ENCODE measurements at regions not wholly inside any gene's neighbourhood (a gene's known extent, or its start where the extent isn't known, plus 50 kb on each side); places are given as distances from the start of the nearest gene placed in this dataset.
"Not testable (repeated sequence)": the region's sequence is repeated elsewhere in the genome, so short reads cannot be mapped to it uniquely, and the experiment has no call there.

DNA sequence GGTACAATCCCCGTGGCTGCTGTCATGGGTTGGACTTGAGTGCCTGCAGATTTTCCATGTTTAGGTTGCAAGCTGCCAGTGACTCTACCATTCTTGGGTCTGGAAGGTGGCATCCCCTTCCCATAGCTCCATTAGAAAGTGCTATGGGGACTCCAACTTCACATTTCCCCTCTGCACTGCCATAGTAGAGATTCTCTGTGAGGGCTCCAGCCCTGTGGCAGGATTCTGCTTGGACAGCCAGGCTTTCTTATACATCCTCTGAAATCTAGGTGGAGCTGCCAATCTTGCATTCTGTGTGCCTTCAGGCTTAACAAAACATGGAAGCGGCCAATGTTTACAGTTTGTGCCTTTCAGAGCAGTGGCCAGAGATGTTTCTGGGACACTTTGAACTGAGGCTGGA lies 636.2 kb downstream of the SLITRK6 start:
- H3K4me1 ChIP-seq (ENCODE audit: control insufficient read depth in 1 of 2, insufficient read depth in 2 of 2, low read length in 2 of 2) = no peaks in the 10 kb centered on the region
- no peak overlapping the region for H3K4me3 ChIP-seq (ENCODE audit: low read depth in 1 of 2, low read length in 2 of 2)
- H3K9ac ChIP-seq (ENCODE audit: low read depth in 1 of 2, low read length in 2 of 2) = no peak overlapping the region
- no peak overlapping the region for H3K27ac ChIP-seq (ENCODE audit: low read depth, low read length)
- H3K9me3 ChIP-seq (ENCODE audit: control insufficient read depth in 1 of 2, low read length in 2 of 2) = peaks cover 2 to 17% of the 10 kb centered on the region in 2 donors
- H3K27me3 ChIP-seq (ENCODE audit: control insufficient read depth in 1 of 2, insufficient read depth in 2 of 2, low read length in 2 of 2) = no peaks in the 10 kb centered on the region
- no peaks in the 10 kb centered on the region for H3K36me3 ChIP-seq (ENCODE audit: control insufficient read depth in 1 of 2, insufficient read depth in 2 of 2, low read length in 2 of 2)

DNA sequence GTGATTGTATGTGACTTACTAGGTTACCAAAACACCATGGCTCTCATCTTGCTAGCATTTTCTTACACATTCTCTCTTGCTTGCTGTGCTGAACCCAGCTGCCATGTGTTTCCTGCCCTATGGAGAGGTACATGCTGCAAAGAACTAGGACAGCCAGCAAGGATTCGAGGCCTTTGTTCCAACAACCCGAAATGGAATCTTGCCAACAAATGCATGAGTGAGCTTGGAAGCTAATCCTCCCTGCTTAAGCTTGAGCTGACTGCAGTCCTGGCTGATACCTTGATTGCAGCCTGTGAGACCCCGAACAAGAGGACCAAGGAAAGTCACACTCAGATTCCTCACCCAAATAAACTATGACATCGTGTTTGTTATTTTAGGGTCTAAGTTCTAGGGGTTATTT lies 651.2 kb downstream of the SLITRK6 start:
- H3K27ac ChIP-seq (ENCODE audit: low read depth, low read length) = no peak overlapping the region

DNA sequence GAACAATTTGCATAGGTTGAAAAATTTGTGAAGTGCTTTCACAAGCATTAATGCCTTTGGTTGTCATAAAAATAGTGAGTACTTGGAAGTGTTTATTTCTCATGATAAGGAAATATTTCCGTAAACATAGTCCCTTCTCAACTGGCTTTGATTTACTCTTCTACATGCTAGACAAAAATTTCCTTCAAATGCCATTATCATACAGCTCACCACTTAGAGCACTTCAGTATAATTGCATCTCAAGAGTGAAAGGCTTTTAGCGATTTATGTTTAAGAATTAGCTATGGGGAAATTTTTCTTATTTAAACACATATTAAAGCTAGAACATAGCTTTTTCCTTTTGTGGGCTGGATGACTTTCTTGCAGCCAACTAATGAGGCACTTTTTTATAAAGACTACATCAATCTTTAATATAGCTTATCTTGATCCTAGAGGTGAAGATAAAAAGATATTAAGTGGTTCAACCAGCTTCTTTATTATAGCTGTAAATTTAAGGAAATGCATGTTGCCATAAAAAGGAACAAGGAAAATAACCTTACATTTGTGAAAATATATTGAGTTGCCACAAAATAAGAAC lies 656.8 kb downstream of the SLITRK6 start:
- Histone ChIP-seq H3K4me1 (ENCODE audit: control insufficient read depth in 1 of 2, insufficient read depth in 2 of 2, low read length in 2 of 2) (no peaks in the 10 kb centered on the region), H3K4me3 (ENCODE audit: low read depth in 1 of 2, low read length in 2 of 2) (no peak overlapping the region), H3K9me3 (ENCODE audit: control insufficient read depth in 1 of 2, low read length in 2 of 2) (peaks cover 0 to 14% of the 10 kb centered on the region in 2 donors), H3K9ac (ENCODE audit: low read depth in 1 of 2, low read length in 2 of 2) (no peak overlapping the region), H3K36me3 (ENCODE audit: control insufficient read depth in 1 of 2, insufficient read depth in 2 of 2, low read length in 2 of 2) (no peaks in the 10 kb centered on the region), H3K27me3 (ENCODE audit: control insufficient read depth in 1 of 2, insufficient read depth in 2 of 2, low read length in 2 of 2) (no peaks in the 10 kb centered on the region), H3K27ac (ENCODE audit: low read depth, low read length) (no peak overlapping the region)

More for the DNA sequence above, 651.2 kb downstream of the SLITRK6 start:
- Histone ChIP-seq H3K36me3 (ENCODE audit: control insufficient read depth in 1 of 2, insufficient read depth in 2 of 2, low read length in 2 of 2) (no peaks in the 10 kb centered on the region), H3K9me3 (ENCODE audit: control insufficient read depth in 1 of 2, low read length in 2 of 2) (peaks cover 0 to 5% of the 10 kb centered on the region in 2 donors), H3K4me3 (ENCODE audit: low read depth in 1 of 2, low read length in 2 of 2) (no peak overlapping the region), H3K27me3 (ENCODE audit: control insufficient read depth in 1 of 2, insufficient read depth in 2 of 2, low read length in 2 of 2) (no peaks in the 10 kb centered on the region), H3K4me1 (ENCODE audit: control insufficient read depth in 1 of 2, insufficient read depth in 2 of 2, low read length in 2 of 2) (no peaks in the 10 kb centered on the region), H3K9ac (ENCODE audit: low read depth in 1 of 2, low read length in 2 of 2) (no peak overlapping the region)

DNA sequence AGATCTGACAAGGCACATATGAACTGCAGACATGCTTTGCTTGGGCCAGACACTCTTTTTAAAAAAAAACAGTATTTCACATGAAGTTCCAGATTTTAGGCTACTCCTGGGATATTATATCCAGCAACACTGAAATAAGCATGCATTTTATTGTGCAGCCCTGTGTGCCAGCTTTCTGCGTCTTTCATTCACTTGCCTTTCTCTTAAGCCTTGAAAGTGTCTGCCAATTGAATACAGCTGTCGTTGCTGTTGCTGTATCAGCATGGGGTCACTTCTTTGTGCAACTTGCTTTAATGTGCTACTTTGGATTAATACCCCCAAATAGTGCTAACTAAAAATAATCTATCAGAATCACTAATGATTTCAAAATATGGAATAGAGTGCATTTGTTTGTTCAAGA lies 657.8 kb downstream of the SLITRK6 start:
- Histone ChIP-seq H3K9ac (ENCODE audit: low read depth in 1 of 2, low read length in 2 of 2) (no peak overlapping the region), H3K27ac (ENCODE audit: low read depth, low read length) (no peak overlapping the region), H3K4me1 (ENCODE audit: control insufficient read depth in 1 of 2, insufficient read depth in 2 of 2, low read length in 2 of 2) (no peaks in the 10 kb centered on the region), H3K27me3 (ENCODE audit: control insufficient read depth in 1 of 2, insufficient read depth in 2 of 2, low read length in 2 of 2) (no peaks in the 10 kb centered on the region), H3K36me3 (ENCODE audit: control insufficient read depth in 1 of 2, insufficient read depth in 2 of 2, low read length in 2 of 2) (no peaks in the 10 kb centered on the region), H3K9me3 (ENCODE audit: control insufficient read depth in 1 of 2, low read length in 2 of 2) (peaks cover 0 to 14% of the 10 kb centered on the region in 2 donors), H3K4me3 (ENCODE audit: low read depth in 1 of 2, low read length in 2 of 2) (no peak overlapping the region)

DNA sequence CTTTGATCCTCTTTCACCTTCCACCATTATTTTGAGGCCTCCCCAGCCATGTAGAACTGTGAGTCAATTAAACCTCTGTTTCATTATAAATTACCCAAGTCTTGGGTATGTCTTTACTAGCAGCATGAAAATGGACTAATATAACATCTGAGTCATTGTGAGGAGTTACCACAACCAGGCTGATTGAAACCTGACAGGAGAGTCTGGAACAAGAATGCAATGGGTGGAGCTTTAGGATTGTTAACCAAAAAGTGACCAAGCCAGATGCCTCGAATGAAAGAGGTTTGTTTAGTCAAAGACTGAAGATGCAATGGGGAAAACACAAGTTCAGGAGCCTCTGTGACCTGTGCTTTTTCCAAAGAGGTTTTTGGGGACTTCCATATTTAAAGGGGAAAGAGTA lies 659.0 kb downstream of the SLITRK6 start:
- Histone ChIP-seq H3K9me3 (ENCODE audit: control insufficient read depth in 1 of 2, low read length in 2 of 2) (peaks cover 0 to 14% of the 10 kb centered on the region in 2 donors), H3K4me1 (ENCODE audit: control insufficient read depth in 1 of 2, insufficient read depth in 2 of 2, low read length in 2 of 2) (no peaks in the 10 kb centered on the region)

DNA sequence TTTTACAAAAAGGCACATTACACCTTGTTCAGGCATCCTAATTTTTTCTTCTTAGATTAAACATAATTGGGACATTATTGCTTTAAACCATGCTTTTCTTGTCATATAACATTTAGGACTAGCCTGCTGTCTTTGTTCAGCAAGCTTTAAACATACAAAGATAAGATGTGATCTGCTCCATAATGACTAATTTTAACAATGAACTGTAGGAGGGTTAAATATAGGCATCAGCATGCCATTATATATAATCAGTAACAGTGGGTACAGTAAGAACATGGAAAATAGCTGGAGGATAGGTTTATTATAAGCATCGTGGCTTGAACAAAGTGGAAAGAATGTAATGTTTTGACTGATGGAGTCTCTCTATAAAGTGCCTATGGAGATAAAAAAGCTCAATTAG lies 661.7 kb downstream of the SLITRK6 start:
- Histone ChIP-seq H3K9ac (ENCODE audit: low read depth in 1 of 2, low read length in 2 of 2) (no peak overlapping the region), H3K27ac (ENCODE audit: low read depth, low read length) (no peak overlapping the region), H3K9me3 (ENCODE audit: control insufficient read depth in 1 of 2, low read length in 2 of 2) (peaks cover 3 to 14% of the 10 kb centered on the region in 2 donors), H3K36me3 (ENCODE audit: control insufficient read depth in 1 of 2, insufficient read depth in 2 of 2, low read length in 2 of 2) (no peaks in the 10 kb centered on the region), H3K27me3 (ENCODE audit: control insufficient read depth in 1 of 2, insufficient read depth in 2 of 2, low read length in 2 of 2) (no peaks in the 10 kb centered on the region), H3K4me3 (ENCODE audit: low read depth in 1 of 2, low read length in 2 of 2) (no peak overlapping the region), H3K4me1 (ENCODE audit: control insufficient read depth in 1 of 2, insufficient read depth in 2 of 2, low read length in 2 of 2) (no peaks in the 10 kb centered on the region)

More for the DNA sequence above, 659.0 kb downstream of the SLITRK6 start:
- no peaks in the 10 kb centered on the region for H3K36me3 ChIP-seq (ENCODE audit: control insufficient read depth in 1 of 2, insufficient read depth in 2 of 2, low read length in 2 of 2)
- no peak overlapping the region for H3K27ac ChIP-seq (ENCODE audit: low read depth, low read length)
- no peaks in the 10 kb centered on the region for H3K27me3 ChIP-seq (ENCODE audit: control insufficient read depth in 1 of 2, insufficient read depth in 2 of 2, low read length in 2 of 2)
- H3K9ac ChIP-seq (ENCODE audit: low read depth in 1 of 2, low read length in 2 of 2) = no peak overlapping the region
- no peak overlapping the region for H3K4me3 ChIP-seq (ENCODE audit: low read depth in 1 of 2, low read length in 2 of 2)

DNA sequence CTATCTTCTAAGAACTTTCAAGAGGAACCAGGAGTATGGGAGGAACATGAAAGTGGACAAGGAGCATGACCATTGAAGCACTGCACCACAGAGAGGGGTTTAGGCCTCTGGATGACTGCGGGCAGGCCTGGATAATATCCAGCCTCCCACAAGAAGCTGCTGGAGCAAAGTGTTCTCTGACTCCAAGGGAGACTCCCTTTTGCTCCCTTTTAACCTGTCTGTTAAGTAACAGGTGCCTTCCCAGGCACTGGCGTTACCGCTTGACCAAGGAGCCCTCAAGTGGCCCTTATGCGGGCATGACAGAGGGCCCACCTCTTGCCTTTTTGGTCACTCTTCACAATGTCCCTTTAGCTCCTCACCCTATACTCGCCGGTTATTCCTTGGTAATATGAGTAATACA lies 666.2 kb downstream of the SLITRK6 start:
- H3K36me3 ChIP-seq (ENCODE audit: control insufficient read depth in 1 of 2, insufficient read depth in 2 of 2, low read length in 2 of 2) = no peaks in the 10 kb centered on the region
- no peak overlapping the region for H3K4me3 ChIP-seq (ENCODE audit: low read depth in 1 of 2, low read length in 2 of 2)
- no peaks in the 10 kb centered on the region for H3K27me3 ChIP-seq (ENCODE audit: control insufficient read depth in 1 of 2, insufficient read depth in 2 of 2, low read length in 2 of 2)
- no peak overlapping the region for H3K9ac ChIP-seq (ENCODE audit: low read depth in 1 of 2, low read length in 2 of 2)
- no peak overlapping the region for H3K27ac ChIP-seq (ENCODE audit: low read depth, low read length)
- H3K4me1 ChIP-seq (ENCODE audit: control insufficient read depth in 1 of 2, insufficient read depth in 2 of 2, low read length in 2 of 2) = no peaks in the 10 kb centered on the region
- H3K9me3 ChIP-seq (ENCODE audit: control insufficient read depth in 1 of 2, low read length in 2 of 2) = peaks cover 2 to 8% of the 10 kb centered on the region in 2 donors

DNA sequence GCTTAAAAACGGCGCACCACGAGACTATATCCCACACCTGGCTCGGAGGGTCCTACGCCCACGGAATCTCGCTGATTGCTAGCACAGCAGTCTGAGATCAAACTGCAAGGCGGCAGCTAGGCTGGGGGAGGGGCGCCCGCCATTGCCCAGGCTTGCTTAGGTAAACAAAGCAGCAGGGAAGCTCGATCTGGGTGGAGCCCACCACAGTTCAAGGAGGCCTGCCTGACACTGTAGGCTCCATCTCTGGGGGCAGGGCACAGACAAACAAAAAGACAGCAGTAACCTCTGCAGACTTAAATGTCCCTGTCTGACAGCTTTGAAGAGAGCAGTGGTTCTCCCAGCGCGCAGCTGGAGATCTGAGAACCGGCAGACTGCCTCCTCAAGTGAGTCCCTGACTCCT lies 675.7 kb downstream of the SLITRK6 start:
- H3K4me1 ChIP-seq (ENCODE audit: control insufficient read depth in 1 of 2, insufficient read depth in 2 of 2, low read length in 2 of 2); H3K27me3 ChIP-seq (ENCODE audit: control insufficient read depth in 1 of 2, insufficient read depth in 2 of 2, low read length in 2 of 2); H3K4me3 ChIP-seq (ENCODE audit: low read depth in 1 of 2, low read length in 2 of 2); H3K36me3 ChIP-seq (ENCODE audit: control insufficient read depth in 1 of 2, insufficient read depth in 2 of 2, low read length in 2 of 2); H3K9ac ChIP-seq (ENCODE audit: low read depth in 1 of 2, low read length in 2 of 2); H3K27ac ChIP-seq (ENCODE audit: low read depth, low read length); H3K9me3 ChIP-seq (ENCODE audit: control insufficient read depth in 1 of 2, low read length in 2 of 2): not testable (repeated sequence)

DNA sequence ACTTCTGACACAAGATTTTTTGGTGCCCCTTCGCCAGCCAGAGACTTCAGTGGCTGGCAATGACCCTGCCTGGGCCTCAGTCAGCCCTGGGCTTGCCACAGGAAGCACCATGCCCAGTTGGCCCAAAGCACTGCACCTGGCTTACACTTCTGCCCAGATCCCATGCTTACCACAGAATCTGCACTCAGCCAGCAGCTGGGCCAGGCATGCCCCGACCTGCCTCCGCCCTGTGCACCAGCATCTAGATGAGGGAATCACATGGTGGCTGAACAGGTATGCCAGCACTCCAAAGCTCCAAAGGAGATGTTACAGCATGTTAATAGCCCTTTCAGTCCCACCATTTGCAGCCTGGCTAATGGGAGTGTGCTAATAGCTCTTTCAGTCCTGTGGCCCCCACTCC lies 690.9 kb downstream of the SLITRK6 start:
- Histone ChIP-seq H3K27me3 (ENCODE audit: control insufficient read depth in 1 of 2, insufficient read depth in 2 of 2, low read length in 2 of 2) (no peaks in the 10 kb centered on the region), H3K9me3 (ENCODE audit: control insufficient read depth in 1 of 2, low read length in 2 of 2) (peaks cover 4 to 16% of the 10 kb centered on the region in 2 donors), H3K4me1 (ENCODE audit: control insufficient read depth in 1 of 2, insufficient read depth in 2 of 2, low read length in 2 of 2) (no peaks in the 10 kb centered on the region), H3K9ac (ENCODE audit: low read depth in 1 of 2, low read length in 2 of 2) (no peak overlapping the region), H3K4me3 (ENCODE audit: low read depth in 1 of 2, low read length in 2 of 2) (no peak overlapping the region), H3K27ac (ENCODE audit: low read depth, low read length) (no peak overlapping the region), H3K36me3 (ENCODE audit: control insufficient read depth in 1 of 2, insufficient read depth in 2 of 2, low read length in 2 of 2) (no peaks in the 10 kb centered on the region)

DNA sequence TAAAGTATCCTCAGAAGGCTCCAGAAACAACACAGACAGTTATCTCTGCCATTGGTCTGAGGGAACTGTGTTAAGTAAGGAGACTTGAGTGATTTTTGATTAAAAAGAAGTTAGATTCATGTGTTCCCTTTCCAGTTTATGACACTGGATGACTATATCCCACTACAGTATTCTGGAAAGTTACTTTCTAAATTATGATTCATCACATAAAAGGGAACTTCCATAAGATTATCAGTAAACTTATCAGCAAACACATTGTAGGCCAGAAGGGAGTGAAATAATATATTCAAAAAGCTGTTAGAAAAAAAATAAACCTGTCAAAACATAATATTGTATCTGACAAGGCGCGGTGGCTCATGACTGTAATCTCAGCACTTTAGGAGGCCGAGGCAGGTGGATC lies 700.0 kb downstream of the SLITRK6 start:
- no peaks in the 10 kb centered on the region for H3K27me3 ChIP-seq (ENCODE audit: control insufficient read depth in 1 of 2, insufficient read depth in 2 of 2, low read length in 2 of 2)
- no peak overlapping the region for H3K27ac ChIP-seq (ENCODE audit: low read depth, low read length)
- H3K4me1 ChIP-seq (ENCODE audit: control insufficient read depth in 1 of 2, insufficient read depth in 2 of 2, low read length in 2 of 2) = no peaks in the 10 kb centered on the region
- peaks cover 3 to 16% of the 10 kb centered on the region in 2 donors for H3K9me3 ChIP-seq (ENCODE audit: control insufficient read depth in 1 of 2, low read length in 2 of 2)
- no peaks in the 10 kb centered on the region for H3K36me3 ChIP-seq (ENCODE audit: control insufficient read depth in 1 of 2, insufficient read depth in 2 of 2, low read length in 2 of 2)
- H3K4me3 ChIP-seq (ENCODE audit: low read depth in 1 of 2, low read length in 2 of 2) = no peak overlapping the region
- no peak overlapping the region for H3K9ac ChIP-seq (ENCODE audit: low read depth in 1 of 2, low read length in 2 of 2)

All from duodenal mucosa (tissue), 2 donors.